NB4 (cell line): ENCODE measurements at regions not wholly inside any gene's neighbourhood (a gene's known extent, or its start where the extent isn't known, plus 50 kb on each side); places are given as distances from the start of the nearest gene placed in this dataset.

ENCODE experiments used
- CTCF ChIP-seq: IDR thresholded peaks from one replicate; pipeline ENCODE4 v1.5.1; 2012; ENCODE audit warnings: low read depth, low read length
- MAX ChIP-seq: IDR thresholded peaks from 2 replicates; pipeline ENCODE4 v1.6.1; 2011; ENCODE audit warnings: low read depth, low read length
- MYC ChIP-seq: IDR thresholded peaks from 2 replicates; pipeline ENCODE4 v1.6.1; 2011; ENCODE audit warnings: low read depth, low read length
- POLR2A ChIP-seq: IDR thresholded peaks from 2 replicates; pipeline ENCODE4 v1.6.1; 2011; ENCODE audit warnings: mild to moderate bottlenecking; ENCODE audit not compliant: insufficient read length; ENCODE audit errors: extremely low read depth

- no peak for TF ChIP-seq CTCF
- no peak for TF ChIP-seq MAX
- no peak for TF ChIP-seq POLR2A
- TF ChIP-seq MYC: no peak
Observed at GRCh38 chr5:121462441-121462840, 389.2 kb upstream of the FTMT start.
